Epithelial cell of prostate (primary cell): ENCODE measurements at regions not wholly inside any gene's neighbourhood (a gene's known extent, or its start where the extent isn't known, plus 50 kb on each side); places are given as distances from the start of the nearest gene placed in this dataset.
"Not testable (repeated sequence)": the region's sequence is repeated elsewhere in the genome, so short reads cannot be mapped to it uniquely, and the experiment has no call there.

ENCODE experiments used
- DNase-seq: peaks from one replicate; pipeline ENCODE4 v3.0.0-alpha.2; 2011; ENCODE audit warnings: low read depth, low spot score
- H3K27ac ChIP-seq: fragments of 450-650 bp; 2 replicates; pipeline ENCODE4 v1.5.1; 2017; ENCODE audit warnings: mild to moderate bottlenecking

- H3K27ac ChIP-seq, result no peak overlapping the region
- DNase-seq, result no peak
These were observed 89.8 kb upstream of the MAP3K7 start for GRCh38 chr6:90676516-90677300.

- not testable (repeated sequence) for DNase-seq, H3K27ac ChIP-seq
These were observed 88.2 kb upstream of the MAP3K7 start for GRCh38 chr6:90675107-90675506.

- H3K27ac ChIP-seq, DNase-seq: not testable (repeated sequence)
These were observed 87.2 kb upstream of the MAP3K7 start for GRCh38 chr6:90674077-90674476.

GRCh38 chr6:90669846-90670245 is 83.0 kb upstream of the MAP3K7 start:
- H3K27ac ChIP-seq, result no peak overlapping the region
- DNase-seq, result no peak

- DNase-seq, result no peak
- H3K27ac ChIP-seq, result no peak overlapping the region
These were observed 82.5 kb upstream of the MAP3K7 start for GRCh38 chr6:90669420-90669819.

GRCh38 chr6:90668141-90668540 is 81.3 kb upstream of the MAP3K7 start:
- DNase-seq, result no peak
- H3K27ac ChIP-seq, result no peak overlapping the region

GRCh38 chr6:90663873-90664272 is 77.0 kb upstream of the MAP3K7 start:
- no peak for DNase-seq
- H3K27ac ChIP-seq, result no peak overlapping the region

GRCh38 chr6:90663106-90663505 is 76.2 kb upstream of the MAP3K7 start:
- H3K27ac ChIP-seq, result no peak overlapping the region
- DNase-seq, result no peak

GRCh38 chr6:90660931-90661330 is 74.1 kb upstream of the MAP3K7 start:
- no peak for DNase-seq
- no peak overlapping the region for H3K27ac ChIP-seq

GRCh38 chr6:90658497-90658896 is 71.6 kb upstream of the MAP3K7 start:
- no peak overlapping the region for H3K27ac ChIP-seq
- DNase-seq, result no peak

GRCh38 chr6:90656325-90656724 is 69.5 kb upstream of the MAP3K7 start:
- DNase-seq, result no peak

GRCh38 chr6:90654806-90655205 is 67.9 kb upstream of the MAP3K7 start:
- no peak overlapping the region for H3K27ac ChIP-seq

More at GRCh38 chr6:90656325-90656724, 69.5 kb upstream of the MAP3K7 start:
- H3K27ac ChIP-seq, result no peak overlapping the region

GRCh38 chr6:90654166-90654565 is 67.3 kb upstream of the MAP3K7 start:
- no peak for DNase-seq
- no peak overlapping the region for H3K27ac ChIP-seq

More at GRCh38 chr6:90654806-90655205, 67.9 kb upstream of the MAP3K7 start:
- DNase-seq, result no peak

GRCh38 chr6:90653750-90654149 is 66.9 kb upstream of the MAP3K7 start:
- no peak overlapping the region for H3K27ac ChIP-seq
- no peak for DNase-seq

- H3K27ac ChIP-seq, result no peak overlapping the region
- DNase-seq, result no peak
These were observed 63.4 kb upstream of the MAP3K7 start for GRCh38 chr6:90650041-90650940.

- H3K27ac ChIP-seq, result no peak overlapping the region
These were observed 62.0 kb upstream of the MAP3K7 start for GRCh38 chr6:90648873-90649272.

GRCh38 chr6:90646940-90647339 is 60.1 kb upstream of the MAP3K7 start:
- no peak overlapping the region for H3K27ac ChIP-seq
- no peak for DNase-seq

More at GRCh38 chr6:90648873-90649272, 62.0 kb upstream of the MAP3K7 start:
- no peak for DNase-seq

- DNase-seq, result no peak
- no peak overlapping the region for H3K27ac ChIP-seq
These were observed 58.8 kb upstream of the MAP3K7 start for GRCh38 chr6:90645634-90646033.

GRCh38 chr6:90644492-90644891 is 57.6 kb upstream of the MAP3K7 start:
- H3K27ac ChIP-seq, result no peak overlapping the region
- DNase-seq, result no peak

- H3K27ac ChIP-seq, result no peak overlapping the region
- DNase-seq, result no peak
These were observed 56.5 kb upstream of the MAP3K7 start for GRCh38 chr6:90643381-90643780.

- no peak overlapping the region for H3K27ac ChIP-seq
- DNase-seq, result no peak
These were observed 50.4 kb upstream of the MAP3K7 start for GRCh38 chr6:90637320-90637719.
